Mesendoderm (in vitro differentiated cells): ENCODE measurements at regions not wholly inside any gene's neighbourhood (a gene's known extent, or its start where the extent isn't known, plus 50 kb on each side); places are given as distances from the start of the nearest gene placed in this dataset.

ENCODE experiments used
- DNase-seq: peaks from one replicate; pipeline ENCODE4 v3.0.0; 2013
- H2AK5ac ChIP-seq: 2 replicates; pipeline ENCODE4 v1.6.1; 2013; ENCODE audit warnings: low read length, inconsistent platforms
- H2BK120ac ChIP-seq: 2 replicates; pipeline ENCODE4 v1.6.1; 2013; ENCODE audit warnings: low read depth, mild to moderate bottlenecking, low read length, moderate library complexity, mixed read lengths
- H2BK15ac ChIP-seq: replicated peaks from 2 replicates; pipeline ENCODE4 v1.6.1; 2013; ENCODE audit warnings: low read depth, mild to moderate bottlenecking, moderate library complexity
- H2BK5ac ChIP-seq: 2 replicates; pipeline ENCODE4 v1.6.1; 2013; ENCODE audit warnings: low read length, inconsistent platforms
- H3K18ac ChIP-seq: 2 replicates; pipeline ENCODE4 v1.6.1; 2013; ENCODE audit warnings: mild to moderate bottlenecking, low read length, mixed read lengths
- H3K23ac ChIP-seq: one replicate; pipeline ENCODE4 v1.6.1; 2013; ENCODE audit warnings: low read length
- H3K27ac ChIP-seq: 2 replicates; pipeline ENCODE4 v1.5.1; 2013; ENCODE audit warnings: low read depth, mild to moderate bottlenecking, inconsistent platforms, low read length, moderate library complexity
- H3K27me3 ChIP-seq: 2 replicates; pipeline ENCODE4 v1.6.1; 2013; ENCODE audit warnings: low read length, control low read depth, mild to moderate bottlenecking, inconsistent platforms; ENCODE audit not compliant: insufficient read depth, poor library complexity
- H3K36me3 ChIP-seq: 2 replicates; pipeline ENCODE4 v1.6.1; 2013; ENCODE audit warnings: low read length, inconsistent platforms; ENCODE audit not compliant: control insufficient read depth, insufficient read depth
- H3K4ac ChIP-seq: one replicate; pipeline ENCODE4 v1.6.1; 2013; ENCODE audit warnings: low read depth, mild to moderate bottlenecking, low read length, moderate library complexity
- H3K4me1 ChIP-seq: 2 replicates; pipeline ENCODE4 v1.6.1; 2013; ENCODE audit warnings: low read depth, low read length, inconsistent platforms; ENCODE audit not compliant: control insufficient read depth
- H3K4me2 ChIP-seq: 2 replicates; pipeline ENCODE4 v1.6.1; 2013; ENCODE audit warnings: low read length
- H3K4me3 ChIP-seq: 2 replicates; pipeline ENCODE4 v1.5.1; 2013; ENCODE audit warnings: mild to moderate bottlenecking, low read length
- H3K56ac ChIP-seq: one replicate; pipeline ENCODE4 v1.6.1; 2013; ENCODE audit warnings: low read length
- H3K79me1 ChIP-seq: 2 replicates; pipeline ENCODE4 v1.6.1; 2013; ENCODE audit warnings: low read length, inconsistent platforms
- H3K79me2 ChIP-seq: 2 replicates; pipeline ENCODE4 v1.6.1; 2013; ENCODE audit warnings: mild to moderate bottlenecking, low read length; ENCODE audit not compliant: control insufficient read depth, insufficient read depth
- H3K9ac ChIP-seq: 2 replicates; pipeline ENCODE4 v1.6.1; 2013; ENCODE audit warnings: low read length, inconsistent platforms
- H4K5ac ChIP-seq: one replicate; pipeline ENCODE4 v1.6.1; 2013; ENCODE audit warnings: low read length
- H4K8ac ChIP-seq: one replicate; pipeline ENCODE4 v1.6.1; 2013; ENCODE audit warnings: low read depth, mild to moderate bottlenecking, control low read depth, low read length, moderate library complexity
- WGBS: extraction: QIAGEN DNeasy Blood & Tissue Kit; methylation state at CpG from one replicate; pipeline ENCODE4 v1.1.7; 2013; ENCODE audit warnings: low lambda C conversion rate, missing lambda C conversion rate; ENCODE audit not compliant: insufficient coverage; ENCODE audit errors: extremely low coverage; 5-methylcytosine and 5-hydroxymethylcytosine counted together

DNA sequence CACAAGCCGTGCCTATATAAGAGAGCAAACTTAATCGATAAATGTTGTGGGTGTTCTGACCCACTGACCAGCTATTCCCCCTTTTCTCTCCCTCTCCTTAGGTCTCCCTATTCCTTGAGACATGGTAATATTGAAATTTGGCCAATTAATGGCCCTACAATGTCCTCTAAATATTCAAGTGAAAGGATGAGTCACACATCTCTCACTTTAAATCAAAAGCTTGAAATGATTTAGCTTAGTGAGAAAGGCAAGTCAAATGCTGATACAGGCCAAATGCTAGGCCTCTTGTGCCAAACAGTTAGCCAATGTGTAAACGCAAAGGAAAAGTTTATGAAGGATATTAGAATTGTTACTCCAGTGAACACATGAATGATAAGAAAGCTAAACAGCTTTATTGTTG, 102.2 kb upstream of the CPNE8 start:
- H3K4ac ChIP-seq = no peak overlapping the region
- H3K18ac ChIP-seq = no peak overlapping the region
- H4K5ac ChIP-seq = no peak overlapping the region
- no peak overlapping the region for H3K4me3 ChIP-seq
- H3K56ac ChIP-seq = no peak overlapping the region
- no peak overlapping the region for H3K27ac ChIP-seq
- no peak overlapping the region for H3K9ac ChIP-seq
- H2BK15ac ChIP-seq = no peak overlapping the region
- no peak overlapping the region for H2BK120ac ChIP-seq
- no peaks in the 10 kb centered on the region for H3K36me3 ChIP-seq
- no peak overlapping the region for H3K4me2 ChIP-seq
- no peak overlapping the region for H4K8ac ChIP-seq
- H3K79me1 ChIP-seq = no peaks in the 10 kb centered on the region
- H2BK5ac ChIP-seq = no peak overlapping the region
- no peak overlapping the region for H3K23ac ChIP-seq
- WGBS = no CpG with 5 or more reads among the region's 3 CpGs
- H3K4me1 ChIP-seq = no peaks in the 10 kb centered on the region
- no peak overlapping the region for H2AK5ac ChIP-seq
- H3K79me2 ChIP-seq = no peaks in the 10 kb centered on the region
- no peak for DNase-seq
- no peaks in the 10 kb centered on the region for H3K27me3 ChIP-seq

DNA sequence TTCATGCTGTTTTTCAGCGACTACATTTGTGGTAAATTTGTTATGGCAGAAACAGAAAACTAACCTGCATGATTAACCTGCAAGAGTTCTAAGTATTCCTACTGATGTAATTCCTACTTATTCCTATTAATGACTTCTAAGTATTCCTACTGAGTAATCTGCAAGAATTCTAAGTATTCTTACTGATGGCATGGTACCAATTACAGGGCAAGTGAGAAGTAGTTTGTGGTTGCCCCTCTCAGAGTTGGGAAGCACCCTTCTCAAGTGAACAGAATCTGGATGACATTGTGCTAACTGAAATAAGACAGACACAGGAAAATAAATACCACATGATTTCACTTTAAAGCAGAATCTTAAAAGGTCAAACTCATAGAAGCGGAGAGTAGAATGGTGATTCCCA, 100.9 kb upstream of the CPNE8 start:
- Histone ChIP-seq H3K4me1 (no peaks in the 10 kb centered on the region), H3K23ac (no peak overlapping the region), H3K4me2 (no peak overlapping the region), H2BK120ac (no peak overlapping the region), H3K18ac (no peak overlapping the region), H3K27me3 (no peaks in the 10 kb centered on the region), H3K27ac (no peak overlapping the region), H3K56ac (no peak overlapping the region), H3K4ac (no peak overlapping the region), H3K79me1 (no peaks in the 10 kb centered on the region), H3K79me2 (no peaks in the 10 kb centered on the region), H2BK5ac (no peak overlapping the region), H3K36me3 (no peaks in the 10 kb centered on the region), H4K5ac (no peak overlapping the region), H3K9ac (no peak overlapping the region), H2AK5ac (no peak overlapping the region), H2BK15ac (no peak overlapping the region), H3K4me3 (no peak overlapping the region), H4K8ac (no peak overlapping the region)
- DNase-seq = no peak
- WGBS = no CpG with 5 or more reads among the region's 2 CpGs

DNA sequence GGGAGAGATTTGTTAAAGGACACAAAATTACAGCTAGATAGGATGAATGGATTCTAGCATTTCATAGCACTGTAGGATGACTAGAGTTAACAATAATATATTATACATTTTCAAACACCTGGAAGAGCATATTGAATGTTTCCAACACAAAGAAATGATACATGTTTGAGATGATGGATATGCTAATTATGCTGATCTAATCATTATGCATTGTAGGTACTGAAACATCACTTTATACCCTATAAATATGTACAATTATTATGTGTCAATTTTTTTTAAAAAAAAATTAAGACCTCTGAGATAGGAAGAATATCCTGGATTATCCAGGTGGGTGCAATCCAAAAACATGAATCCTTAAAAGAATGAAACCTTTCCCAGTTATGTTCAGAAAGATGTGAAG, 100.3 kb upstream of the CPNE8 start:
- Histone ChIP-seq H3K4me1 (no peaks in the 10 kb centered on the region), H3K4ac (no peak overlapping the region), H3K9ac (no peak overlapping the region), H3K23ac (no peak overlapping the region), H2BK15ac (no peak overlapping the region), H3K36me3 (no peaks in the 10 kb centered on the region), H3K79me2 (no peaks in the 10 kb centered on the region), H3K27me3 (no peaks in the 10 kb centered on the region), H3K4me3 (no peak overlapping the region), H2BK5ac (no peak overlapping the region), H4K8ac (no peak overlapping the region), H3K18ac (no peak overlapping the region), H3K27ac (no peak overlapping the region), H3K56ac (no peak overlapping the region), H2BK120ac (no peak overlapping the region), H3K79me1 (no peaks in the 10 kb centered on the region), H4K5ac (no peak overlapping the region), H3K4me2 (no peak overlapping the region), H2AK5ac (no peak overlapping the region)
- DNase-seq = no peak

DNA sequence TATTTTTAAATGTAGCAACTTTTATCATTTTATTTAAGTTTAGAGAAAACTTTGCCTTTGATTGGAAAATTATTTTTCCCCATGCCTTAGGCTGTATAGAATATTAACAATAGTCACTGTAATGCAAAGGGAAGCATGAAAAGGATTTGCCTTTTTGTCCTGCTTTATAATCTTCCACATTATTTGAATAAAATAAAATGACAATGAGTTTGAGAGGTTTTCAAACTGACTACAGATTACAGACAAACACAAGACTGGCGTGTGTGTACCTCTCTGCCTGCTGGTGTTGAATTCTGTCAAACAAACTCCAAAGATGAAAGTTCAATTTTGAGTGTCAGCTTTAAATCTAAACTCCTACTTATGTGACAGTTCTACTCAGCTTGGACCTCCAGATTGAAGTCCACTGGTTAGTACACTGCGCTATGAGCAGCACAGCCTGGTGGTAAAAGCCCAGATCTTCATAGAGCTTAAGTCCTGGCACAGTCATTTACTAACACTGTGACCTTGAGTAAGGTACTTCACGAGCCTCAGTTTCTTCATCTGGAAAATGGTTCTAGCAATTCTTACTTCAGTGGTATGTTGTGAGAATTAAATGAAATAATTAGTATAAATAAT, 98.3 kb upstream of the CPNE8 start:
- peak; percentile 13 for DNase-seq
- Histone ChIP-seq H3K4me2 (no peak overlapping the region), H3K4me3 (no peak overlapping the region), H2BK15ac (no peak overlapping the region), H3K79me2 (no peaks in the 10 kb centered on the region), H4K5ac (no peak overlapping the region), H3K79me1 (no peaks in the 10 kb centered on the region), H3K4ac (no peak overlapping the region), H3K56ac (no peak overlapping the region), H3K18ac (no peak overlapping the region), H2BK120ac (no peak overlapping the region), H4K8ac (no peak overlapping the region), H3K27ac (no peak overlapping the region), H3K4me1 (no peaks in the 10 kb centered on the region), H3K36me3 (no peaks in the 10 kb centered on the region), H3K23ac (no peak overlapping the region), H3K27me3 (no peaks in the 10 kb centered on the region), H3K9ac (no peak overlapping the region), H2AK5ac (no peak overlapping the region), H2BK5ac (no peak overlapping the region)
- no CpG with 5 or more reads among the region's 3 CpGs for WGBS

DNA sequence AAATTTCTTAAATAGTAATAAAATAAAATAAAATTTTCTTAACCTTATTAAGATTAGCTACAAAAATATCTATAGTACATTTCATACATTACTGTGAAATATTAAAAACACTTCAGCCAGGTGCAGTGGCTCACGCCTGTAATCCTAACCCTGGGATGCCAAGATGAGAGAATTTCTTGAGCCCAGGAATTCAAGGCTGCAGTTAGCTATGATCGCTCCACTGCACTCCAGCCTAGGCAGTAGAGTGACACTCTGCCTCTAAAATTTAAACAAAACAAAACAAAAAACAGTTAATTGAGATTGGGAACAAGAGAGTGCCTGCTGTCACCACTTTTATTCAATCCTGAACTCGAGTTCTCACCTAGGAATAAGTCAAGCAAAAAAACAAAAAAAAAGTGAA, 95.0 kb upstream of the CPNE8 start:
- no peak overlapping the region for H3K27ac ChIP-seq
- no peak overlapping the region for H3K56ac ChIP-seq
- no CpG with 5 or more reads among the region's 3 CpGs for WGBS
- no peaks in the 10 kb centered on the region for H3K79me1 ChIP-seq
- H3K23ac ChIP-seq = no peak overlapping the region
- H2BK15ac ChIP-seq = no peak overlapping the region
- no peak overlapping the region for H3K18ac ChIP-seq
- no peak overlapping the region for H2BK120ac ChIP-seq
- no peak for DNase-seq
- no peak overlapping the region for H2BK5ac ChIP-seq
- no peak overlapping the region for H3K4ac ChIP-seq
- H4K5ac ChIP-seq = no peak overlapping the region
- H2AK5ac ChIP-seq = no peak overlapping the region
- H3K4me2 ChIP-seq = no peak overlapping the region
- H3K27me3 ChIP-seq = no peaks in the 10 kb centered on the region
- no peak overlapping the region for H4K8ac ChIP-seq
- no peak overlapping the region for H3K9ac ChIP-seq
- no peak overlapping the region for H3K4me3 ChIP-seq
- H3K36me3 ChIP-seq = no peaks in the 10 kb centered on the region
- H3K79me2 ChIP-seq = no peaks in the 10 kb centered on the region
- H3K4me1 ChIP-seq = no peaks in the 10 kb centered on the region

DNA sequence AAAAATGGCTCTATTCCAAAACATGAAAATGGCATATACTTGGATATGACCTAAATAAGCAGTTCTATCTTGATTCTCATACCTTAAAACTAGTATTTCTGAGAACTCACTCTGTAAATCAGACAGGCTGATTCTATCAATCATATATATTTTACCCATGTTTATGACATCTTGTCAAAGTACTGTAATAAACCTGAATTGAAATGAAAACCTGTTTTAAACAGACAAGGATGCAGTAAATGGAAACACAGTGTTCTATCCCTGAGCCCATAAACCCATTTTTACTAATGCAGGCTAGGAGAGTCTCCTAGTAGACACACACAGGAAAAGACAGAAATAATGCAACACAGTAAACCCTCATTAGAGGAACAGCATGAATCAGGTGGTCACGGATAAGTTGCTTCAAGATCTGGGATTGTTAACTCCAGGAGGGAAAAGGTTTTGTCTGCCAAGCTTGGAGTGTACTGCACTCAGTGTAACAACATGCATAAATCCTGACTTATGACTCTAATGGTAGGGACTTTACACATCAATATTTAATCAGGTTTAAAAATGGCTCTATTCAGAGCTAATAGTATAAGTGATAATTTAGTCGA, 93.6 kb upstream of the CPNE8 start:
- H2BK15ac ChIP-seq = no peak overlapping the region
- no peak overlapping the region for H4K5ac ChIP-seq
- no peak overlapping the region for H3K9ac ChIP-seq
- H3K79me2 ChIP-seq = no peaks in the 10 kb centered on the region
- no peak overlapping the region for H2BK5ac ChIP-seq
- no CpG with 5 or more reads among the region's 2 CpGs for WGBS
- no peak overlapping the region for H4K8ac ChIP-seq
- H3K79me1 ChIP-seq = no peaks in the 10 kb centered on the region
- H3K18ac ChIP-seq = no peak overlapping the region
- no peak overlapping the region for H2AK5ac ChIP-seq
- H3K4me1 ChIP-seq = no peaks in the 10 kb centered on the region
- no peak overlapping the region for H3K4ac ChIP-seq
- no peak for DNase-seq
- H3K56ac ChIP-seq = no peak overlapping the region
- H3K23ac ChIP-seq = no peak overlapping the region
- H3K27ac ChIP-seq = no peak overlapping the region
- H3K4me3 ChIP-seq = no peak overlapping the region
- no peaks in the 10 kb centered on the region for H3K27me3 ChIP-seq
- H3K36me3 ChIP-seq = no peaks in the 10 kb centered on the region
- no peak overlapping the region for H3K4me2 ChIP-seq
- H2BK120ac ChIP-seq = no peak overlapping the region
